CD4-positive, alpha-beta T cell treated with Interleukin-17A for 4 hours (primary cell): ENCODE measurements at regions not wholly inside any gene's neighbourhood (a gene's known extent, or its start where the extent isn't known, plus 50 kb on each side); places are given as distances from the start of the nearest gene placed in this dataset.

Experiments
- DNase-seq: peaks from one replicate; pipeline ENCODE4 v3.0.0-alpha.2; 2020; ENCODE audit warnings: mixed read lengths

DNA sequence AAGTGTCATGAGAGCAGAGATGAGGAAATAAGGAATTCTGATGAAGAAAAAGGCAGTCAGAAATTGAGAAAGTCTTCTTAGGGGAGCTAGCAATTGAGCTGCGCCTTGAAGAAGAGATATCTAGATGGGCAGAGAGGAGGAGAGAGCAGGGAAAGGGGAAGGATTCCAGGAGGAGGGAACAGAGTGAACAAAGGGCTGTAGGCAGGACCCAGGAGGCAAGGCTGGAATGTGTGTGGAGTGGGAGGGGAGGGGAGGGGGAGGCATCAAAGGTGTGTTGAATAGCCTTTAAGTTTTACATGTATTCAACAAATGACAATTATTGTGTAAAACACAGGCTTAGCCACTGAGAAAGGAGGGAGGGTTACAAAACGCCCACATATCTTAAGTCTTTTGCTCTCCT is 164.5 kb downstream of the TDRD15 start:
- DNase-seq: no peak

DNA sequence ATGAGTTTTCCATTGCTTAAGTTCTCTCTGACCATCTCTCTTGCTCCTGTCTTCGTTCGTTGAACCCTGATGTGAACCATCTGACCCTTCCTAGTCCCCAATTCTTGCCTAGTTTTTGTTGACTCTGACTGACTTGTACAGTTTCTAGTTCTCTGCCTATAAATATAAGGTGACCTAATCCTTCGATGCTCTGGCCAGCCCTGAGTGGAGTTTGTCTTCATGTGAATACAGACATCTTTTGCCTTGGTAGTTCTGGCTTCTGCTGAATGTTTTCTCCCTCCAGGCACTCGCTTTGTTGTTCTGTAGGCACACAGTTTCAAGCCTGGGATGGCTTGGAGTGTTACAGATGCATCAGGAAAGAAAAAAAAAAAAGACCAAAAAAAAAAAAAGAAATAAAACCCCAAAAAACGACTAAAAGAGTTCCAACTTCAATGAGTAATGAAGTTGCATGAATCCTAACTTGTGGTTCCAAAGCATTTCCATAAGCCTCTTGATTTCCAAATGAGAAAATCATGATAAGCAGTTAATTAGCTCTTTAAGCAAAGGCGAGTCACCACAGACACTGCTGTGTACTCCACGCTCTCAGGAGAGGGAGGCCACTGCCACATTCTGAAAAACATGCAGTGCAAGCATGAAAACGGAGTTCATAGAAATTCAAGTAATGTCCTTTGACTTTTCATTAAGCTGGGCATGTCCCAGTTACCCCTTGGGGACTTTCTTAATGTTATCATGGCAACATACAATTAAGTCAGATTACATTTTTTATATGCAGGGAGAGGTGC is 165.2 kb downstream of the TDRD15 start:
- DNase-seq: no peak

DNA sequence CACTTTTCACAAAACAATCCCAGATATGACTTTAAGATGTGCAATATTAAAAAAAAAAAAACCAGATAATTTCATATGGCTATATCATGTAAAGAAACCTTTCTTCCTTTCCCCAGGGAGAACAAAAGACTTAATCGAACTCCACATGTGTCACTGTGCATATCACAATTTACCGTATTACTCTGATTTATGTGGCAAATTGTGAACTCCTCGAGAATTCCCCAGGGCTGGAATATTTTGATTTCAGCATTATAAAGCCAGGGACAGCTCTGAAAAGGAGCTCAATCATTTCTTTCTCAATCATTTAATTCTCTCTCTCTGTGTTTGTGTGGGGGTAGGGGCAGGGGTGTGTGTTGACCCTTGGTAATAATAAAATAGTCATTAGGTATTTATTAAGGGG is 165.8 kb downstream of the TDRD15 start:
- no peak for DNase-seq

DNA sequence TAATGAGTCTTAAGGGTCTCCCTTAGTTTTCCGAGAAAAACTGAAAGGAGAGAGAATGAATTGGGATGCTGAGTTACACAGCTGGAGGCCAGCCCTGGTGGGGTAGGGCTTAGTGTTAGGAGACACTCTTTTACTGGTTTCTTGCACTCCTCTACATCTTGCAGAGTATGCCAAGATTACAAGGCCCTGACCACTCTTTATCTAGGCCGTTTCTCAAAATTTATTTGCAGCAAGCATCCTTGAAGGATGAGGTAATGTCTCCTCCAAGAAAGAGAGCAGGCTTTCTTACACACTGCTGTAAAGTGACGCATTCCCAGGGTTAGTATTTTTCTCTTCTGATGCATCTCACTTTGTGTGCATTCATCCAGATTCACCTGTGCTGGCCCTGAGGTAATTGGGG is 166.2 kb downstream of the TDRD15 start:
- DNase-seq: no peak

DNA sequence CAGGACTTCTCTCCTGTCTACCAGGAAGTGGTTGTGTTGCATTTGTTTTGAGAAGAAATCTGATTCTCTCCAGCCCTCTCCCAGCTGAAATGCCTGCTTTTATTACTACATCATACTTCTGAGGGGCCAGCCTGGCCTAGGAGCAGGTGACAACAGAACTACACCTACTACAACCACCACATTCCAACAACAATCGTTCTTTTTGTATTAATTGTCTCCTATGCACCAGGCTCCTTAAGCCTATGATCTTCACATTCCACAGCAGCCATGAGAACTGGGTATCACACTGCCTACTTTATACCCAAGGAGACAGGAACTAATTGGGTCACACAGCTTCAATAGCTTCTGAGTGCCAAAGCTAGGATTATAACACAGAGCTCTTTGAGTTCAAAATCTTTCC is 167.7 kb downstream of the TDRD15 start:
- no peak for DNase-seq

DNA sequence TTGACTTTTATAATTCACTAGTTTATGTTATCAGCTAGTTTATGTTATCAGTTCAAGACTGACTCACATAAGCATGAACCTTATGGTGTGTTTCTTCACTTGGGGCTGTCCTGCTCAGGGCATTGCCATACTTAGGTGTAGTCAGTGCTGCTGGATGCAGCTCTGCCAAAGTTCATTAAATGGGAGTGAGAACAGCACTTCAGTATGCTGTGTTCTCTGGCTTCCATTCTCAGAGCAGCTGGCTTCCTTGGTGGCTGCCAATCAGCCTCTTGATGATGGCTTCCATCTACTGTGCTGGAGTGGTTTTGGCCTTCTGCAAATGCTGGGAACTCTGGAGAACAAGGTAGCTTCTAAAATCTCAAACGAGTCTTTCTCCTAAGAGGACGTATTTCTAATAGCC is 170.7 kb downstream of the TDRD15 start:
- DNase-seq: no peak

DNA sequence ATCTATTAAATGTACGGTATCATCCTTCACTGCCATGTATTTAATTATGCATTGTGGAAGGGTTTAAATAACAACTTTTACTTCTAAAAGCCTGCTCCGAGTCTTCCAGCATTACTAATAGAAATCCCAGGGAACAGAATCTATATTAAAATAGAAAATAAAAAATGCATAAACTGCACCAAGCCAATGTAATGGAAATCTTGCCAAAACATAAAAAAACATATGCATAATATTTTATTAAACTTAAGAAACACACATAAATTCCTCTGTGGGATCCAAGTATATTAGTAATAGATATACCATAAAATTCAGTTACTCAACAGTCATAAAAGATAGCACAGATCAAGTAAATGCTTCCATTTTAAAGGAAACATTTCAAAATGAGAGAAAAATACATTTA is 175.6 kb downstream of the TDRD15 start:
- no peak for DNase-seq

DNA sequence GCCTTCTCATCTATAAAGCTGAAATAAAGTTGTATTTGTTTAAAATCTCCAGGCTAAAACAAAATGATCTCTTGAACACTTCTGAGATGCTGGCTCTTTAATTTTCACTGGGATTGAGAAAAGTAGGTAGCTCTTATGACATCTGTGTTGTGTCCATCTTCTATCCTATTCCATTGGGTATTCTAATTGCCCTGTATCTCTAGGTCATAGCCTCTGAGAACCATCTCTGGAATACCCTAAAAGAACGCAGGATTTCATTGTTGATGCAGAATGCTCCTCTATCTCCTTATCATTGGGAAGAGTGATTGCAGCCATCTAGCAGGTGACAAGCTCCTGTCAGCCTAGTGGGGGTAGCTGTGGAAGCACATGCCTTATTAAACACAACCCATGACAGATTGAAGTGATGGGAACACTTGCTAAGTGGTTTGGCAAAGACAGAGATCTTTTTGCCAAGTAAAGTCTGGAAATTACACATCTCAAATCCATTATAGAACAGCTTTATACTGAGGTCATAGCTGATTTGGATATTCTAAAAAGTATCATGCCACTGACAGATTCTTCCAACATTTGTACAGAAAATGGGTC is 178.2 kb downstream of the TDRD15 start:
- DNase-seq: no peak

DNA sequence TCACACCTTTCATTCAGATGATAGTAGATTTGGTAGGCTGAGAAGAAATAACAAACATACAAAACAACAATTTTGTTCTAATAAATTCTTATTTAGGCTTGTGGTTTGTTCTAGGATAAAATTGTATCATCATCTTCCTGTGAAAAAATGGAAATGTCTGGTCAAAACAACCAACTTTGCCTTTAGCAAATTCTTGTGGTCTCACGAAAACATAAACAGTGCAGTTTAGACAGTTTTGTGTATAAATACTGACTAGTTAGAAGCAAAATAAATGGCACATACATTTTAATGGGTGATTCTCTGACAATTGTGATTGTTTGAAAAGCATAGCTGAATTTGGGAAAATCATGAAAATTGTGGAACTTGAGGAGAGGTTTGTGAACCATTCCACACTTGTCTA is 180.1 kb downstream of the TDRD15 start:
- no peak for DNase-seq

DNA sequence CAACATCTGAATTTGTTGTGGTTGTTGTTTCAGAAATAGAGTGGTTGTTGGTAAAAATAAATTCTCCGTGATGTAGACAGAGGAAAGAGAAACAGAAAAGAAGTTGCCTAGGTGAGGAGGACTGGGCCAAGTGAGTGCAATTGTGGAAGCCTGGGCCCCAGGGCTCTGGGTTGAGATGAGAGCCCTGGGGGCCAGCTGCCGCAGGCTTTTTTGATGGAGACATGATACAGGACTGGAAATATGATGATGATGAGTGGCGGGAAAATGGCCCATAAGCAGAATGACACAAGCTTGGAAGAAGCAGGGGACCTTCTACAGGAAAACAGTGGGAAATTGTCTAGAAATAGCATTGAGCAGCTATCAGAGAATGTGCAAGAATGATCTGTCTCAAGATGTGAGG is 181.8 kb downstream of the TDRD15 start:
- DNase-seq: no peak

DNA sequence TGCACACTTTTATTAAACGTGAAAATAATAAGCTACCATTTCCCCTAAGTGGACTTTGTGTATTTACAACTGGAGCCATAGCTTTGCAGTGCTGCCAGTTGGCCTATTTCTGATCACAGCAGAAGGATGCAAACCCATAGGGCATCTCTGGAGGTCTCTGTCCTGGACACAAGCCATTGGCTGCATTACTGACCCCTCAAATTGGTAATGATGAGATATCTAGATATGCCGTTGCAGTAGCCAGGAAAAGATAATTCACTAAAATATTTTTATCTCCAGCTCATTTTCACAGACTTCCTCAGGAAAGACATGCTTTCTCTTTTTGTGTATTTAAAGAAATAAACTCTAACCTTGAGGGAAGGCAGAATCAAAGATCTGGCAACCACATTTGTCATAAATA is 182.5 kb downstream of the TDRD15 start:
- DNase-seq: no peak

DNA sequence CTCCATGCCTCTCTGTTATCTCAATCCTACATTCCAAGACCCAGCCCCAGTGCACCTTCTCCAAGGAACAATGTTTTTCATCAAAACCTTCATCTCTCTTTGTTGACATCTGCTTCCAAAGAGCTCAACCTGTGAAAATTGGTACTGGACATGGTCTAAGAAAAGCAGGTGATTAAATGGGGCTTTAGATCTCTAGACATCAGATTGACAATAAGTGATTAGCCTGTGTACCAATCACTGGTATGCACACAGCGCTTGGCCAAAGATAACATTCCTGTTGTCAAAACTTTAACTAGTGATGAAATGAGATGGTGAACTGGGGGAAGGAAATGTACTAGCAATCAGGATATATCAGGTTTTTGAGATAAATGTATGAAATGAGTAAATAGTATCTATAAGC is 183.3 kb downstream of the TDRD15 start:
- no peak for DNase-seq

DNA sequence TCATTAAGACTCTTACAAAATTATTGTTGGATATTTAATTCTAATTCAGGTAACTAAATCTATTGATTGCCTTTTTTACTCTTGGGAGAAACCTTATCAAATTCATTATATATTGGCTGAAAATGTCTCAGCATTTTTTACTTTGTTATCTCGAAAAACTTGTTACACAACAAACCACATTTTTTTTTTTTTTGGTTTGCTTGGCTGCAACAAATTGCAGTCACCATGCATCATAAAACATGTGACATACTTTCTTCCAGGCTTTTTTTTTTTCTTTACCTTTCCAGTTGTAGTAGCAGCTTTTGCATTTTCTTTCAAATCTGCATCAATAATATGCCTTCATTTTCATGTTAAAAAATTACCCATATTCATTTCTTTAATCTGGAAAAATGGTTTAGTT is 186.7 kb downstream of the TDRD15 start:
- DNase-seq: no peak

DNA sequence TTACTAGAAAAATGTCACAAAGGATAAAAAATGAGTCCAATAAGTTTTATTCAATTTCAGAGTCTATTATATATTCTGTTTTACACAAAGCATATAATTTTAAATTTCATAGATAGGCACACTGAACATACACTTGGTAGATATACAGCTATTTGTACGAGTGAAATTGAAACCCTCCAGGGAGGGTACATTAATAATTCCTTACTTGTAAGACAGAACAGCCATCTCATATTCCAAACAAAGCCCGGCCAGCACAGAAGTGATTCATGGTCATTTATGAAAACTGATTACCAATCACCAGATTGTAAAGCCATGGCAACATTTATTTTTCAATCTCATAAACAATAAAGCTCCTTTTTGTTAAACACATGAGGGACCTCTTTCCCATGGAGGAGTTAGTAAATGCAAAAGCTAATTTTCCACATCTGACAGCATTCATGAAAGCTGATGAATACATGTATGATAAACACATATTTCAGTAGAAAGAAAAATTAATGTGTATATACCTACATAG is 190.6 kb downstream of the TDRD15 start:
- DNase-seq: no peak

DNA sequence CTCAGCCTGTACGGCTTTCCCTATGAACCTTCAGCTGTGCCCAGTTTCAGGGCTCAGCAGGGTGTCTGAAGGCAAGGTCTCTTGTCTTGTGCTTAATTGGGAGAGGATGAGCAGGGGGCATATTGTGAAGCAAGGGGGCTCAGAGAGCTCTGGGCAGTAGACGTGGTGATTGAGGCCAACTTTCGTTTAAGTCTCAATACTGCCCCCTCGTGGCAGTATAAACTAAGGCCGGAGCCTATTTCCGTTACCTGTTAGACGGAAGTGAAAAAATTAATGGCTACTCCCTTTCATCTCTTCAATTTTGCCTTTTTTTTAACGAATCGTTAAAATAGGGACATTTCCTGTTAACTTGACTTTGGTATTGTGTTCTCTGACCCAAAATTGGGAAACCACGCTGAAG is 193.4 kb downstream of the TDRD15 start:
- peak; percentile 4 for DNase-seq

DNA sequence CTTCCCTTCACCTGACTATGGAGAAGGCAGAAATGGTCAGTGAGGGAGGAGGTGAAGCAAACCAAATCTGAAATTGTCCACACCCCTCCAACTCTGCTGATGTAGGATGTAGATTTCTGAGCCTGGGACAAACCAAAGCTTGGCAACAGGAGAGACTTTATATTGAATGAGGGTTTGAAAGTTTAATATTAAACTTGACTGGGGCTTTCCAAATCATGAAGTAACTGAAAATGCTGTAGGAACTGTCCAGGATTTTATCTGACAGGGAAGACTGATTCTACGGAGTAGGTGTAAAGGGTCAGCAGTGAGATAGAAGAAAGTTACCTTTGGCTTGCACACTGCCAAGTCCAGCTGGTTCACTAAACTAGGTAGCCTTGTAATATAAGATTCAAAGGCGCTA is 194.5 kb downstream of the TDRD15 start:
- no peak for DNase-seq

DNA sequence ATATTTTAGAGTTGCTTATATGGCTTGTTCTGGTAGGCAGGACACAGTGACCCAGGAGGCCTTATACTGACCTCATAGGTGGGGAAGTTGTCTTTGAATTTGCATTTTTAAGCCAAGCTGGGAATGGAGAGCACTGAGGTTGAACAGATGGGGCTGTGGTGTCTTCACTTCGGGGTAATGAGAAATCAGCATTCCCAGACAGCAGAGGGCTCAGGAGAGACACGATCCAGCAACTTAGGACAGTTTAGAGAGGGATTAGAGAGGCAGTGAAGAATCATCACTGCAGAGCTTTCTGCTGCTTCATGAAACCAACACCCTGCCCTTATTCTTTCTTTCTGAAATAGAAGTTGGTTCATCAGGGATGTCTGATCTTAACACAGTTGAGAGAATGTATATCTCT is 202.4 kb downstream of the TDRD15 start:
- DNase-seq: no peak

DNA sequence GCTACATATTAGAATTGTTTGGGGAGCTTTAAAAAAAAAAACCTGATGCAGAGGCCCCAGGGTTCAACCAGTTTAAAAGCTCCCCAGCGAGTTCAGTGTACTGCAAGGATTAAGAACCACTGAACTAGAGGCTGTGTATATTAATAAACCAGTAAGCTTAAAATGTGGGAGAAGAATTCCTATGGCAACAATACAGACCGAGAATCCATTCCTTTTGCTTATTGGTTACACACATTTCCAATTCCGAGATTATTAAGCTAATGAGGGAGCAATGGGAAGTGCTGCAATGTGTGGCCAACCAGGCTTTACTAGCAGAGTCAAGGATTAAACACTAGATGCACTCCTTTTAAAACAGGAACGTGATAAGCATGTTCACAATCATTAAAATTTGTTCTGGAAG is 204.4 kb downstream of the TDRD15 start:
- no peak for DNase-seq

DNA sequence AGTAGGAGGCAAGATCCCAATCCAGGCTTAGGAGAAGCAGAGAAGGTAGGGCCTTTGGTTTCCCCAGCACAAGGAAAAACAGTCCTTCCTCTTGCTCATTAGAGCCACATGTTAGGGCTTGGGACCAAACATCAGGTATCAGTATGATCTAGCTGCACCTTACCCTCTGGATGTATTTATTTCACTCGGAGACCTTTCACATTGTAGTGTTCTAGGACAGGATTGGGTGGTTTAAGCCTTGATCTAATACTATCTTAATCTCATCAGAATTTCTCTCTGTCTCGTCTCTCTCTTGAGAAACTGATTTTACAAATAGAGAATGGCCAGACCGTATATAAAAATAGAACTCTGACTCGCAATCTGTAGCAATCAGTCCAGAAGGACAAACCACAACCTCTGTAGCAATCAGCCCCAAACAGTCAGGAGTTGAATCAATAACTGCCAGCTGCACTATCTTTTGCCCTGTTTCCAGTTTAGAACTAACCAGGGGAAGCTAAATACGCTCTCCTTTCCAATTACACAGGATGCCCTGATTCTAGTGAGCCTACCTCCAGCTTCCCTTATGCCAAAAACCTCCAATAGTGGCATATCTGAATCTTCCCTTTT is 207.1 kb downstream of the TDRD15 start:
- DNase-seq: no peak

DNA sequence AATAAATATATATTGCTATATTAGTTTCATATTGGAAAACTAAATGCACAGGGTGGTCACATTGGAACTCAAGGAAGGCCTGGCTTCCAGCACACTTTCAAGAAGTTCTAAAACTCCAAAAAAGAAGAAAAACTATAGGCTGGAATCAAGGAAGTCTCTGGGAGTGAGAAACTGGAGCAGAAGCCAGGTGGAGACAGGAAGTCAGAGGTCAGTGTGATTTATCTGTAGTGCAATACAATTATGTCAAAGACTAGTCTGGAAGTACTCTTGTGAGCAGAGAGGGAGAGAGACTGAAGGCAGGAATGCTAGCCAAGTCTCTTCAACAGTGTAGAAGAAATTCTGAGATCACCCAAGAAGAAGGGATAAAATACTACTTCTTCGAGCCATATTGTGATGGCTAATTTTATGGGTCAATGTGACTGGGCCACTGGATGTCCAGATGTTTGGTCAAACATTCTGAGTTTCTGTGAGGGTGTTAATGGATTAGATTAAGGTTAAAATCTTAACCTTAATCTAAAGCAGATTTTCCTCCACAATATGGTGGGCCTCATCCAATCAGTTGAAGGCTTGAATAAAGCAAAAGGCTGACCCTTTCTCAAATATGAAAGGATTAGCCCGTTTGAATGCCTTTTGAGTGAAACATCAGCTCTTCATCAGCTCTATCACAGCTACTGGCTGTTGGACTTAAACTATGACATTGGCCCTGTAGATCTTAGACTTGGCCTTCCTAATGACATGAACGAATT is 208.0 kb downstream of the TDRD15 start:
- no peak for DNase-seq

DNA sequence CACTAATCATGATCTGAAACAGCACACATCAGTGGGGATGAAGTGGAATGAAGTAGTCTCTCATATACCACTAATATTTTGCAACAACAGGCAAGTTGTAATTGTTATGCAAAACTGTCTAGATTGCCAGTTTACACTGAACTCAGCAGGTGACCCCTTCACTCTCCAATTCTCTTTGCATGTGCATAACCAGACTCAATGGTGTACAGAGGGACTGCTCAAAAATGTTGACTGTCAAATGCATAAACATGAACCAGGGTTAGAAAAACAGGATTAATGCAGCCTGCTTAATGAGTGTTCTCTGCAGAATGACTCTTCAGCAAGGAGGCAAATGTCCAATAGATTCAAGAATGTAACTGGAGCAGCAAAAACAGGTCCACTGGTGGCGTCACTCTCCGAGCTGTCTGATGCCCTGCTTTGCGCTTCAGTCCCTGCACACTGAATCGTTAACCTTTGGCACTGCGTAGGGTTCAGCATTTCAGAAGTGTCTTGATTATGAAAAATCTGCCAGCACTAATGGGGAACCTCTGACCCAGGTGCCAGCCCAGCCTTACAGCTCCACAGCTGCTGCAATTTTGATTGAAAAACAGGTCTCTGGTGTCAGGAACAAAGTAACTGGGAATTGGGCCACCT is 209.3 kb downstream of the TDRD15 start:
- no peak for DNase-seq

DNA sequence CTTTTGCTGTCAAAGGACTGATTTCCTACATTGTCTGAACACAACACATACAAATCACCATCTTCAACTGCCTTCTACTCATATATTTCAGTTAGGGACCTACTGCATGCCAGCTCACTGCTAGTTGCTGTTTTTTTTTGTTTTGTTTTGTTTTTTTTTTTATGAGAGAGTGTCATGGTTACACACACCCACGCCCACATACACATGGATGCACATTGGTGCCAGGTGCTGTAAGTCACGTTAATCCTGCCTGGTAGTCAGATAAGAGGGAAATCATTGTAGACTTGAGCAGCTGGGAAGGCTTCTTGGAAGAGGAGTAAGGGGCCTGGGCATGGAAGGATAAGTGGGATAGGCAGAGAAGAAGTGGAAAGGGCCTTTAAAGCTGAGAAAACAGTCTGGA is 209.9 kb downstream of the TDRD15 start:
- no peak for DNase-seq

DNA sequence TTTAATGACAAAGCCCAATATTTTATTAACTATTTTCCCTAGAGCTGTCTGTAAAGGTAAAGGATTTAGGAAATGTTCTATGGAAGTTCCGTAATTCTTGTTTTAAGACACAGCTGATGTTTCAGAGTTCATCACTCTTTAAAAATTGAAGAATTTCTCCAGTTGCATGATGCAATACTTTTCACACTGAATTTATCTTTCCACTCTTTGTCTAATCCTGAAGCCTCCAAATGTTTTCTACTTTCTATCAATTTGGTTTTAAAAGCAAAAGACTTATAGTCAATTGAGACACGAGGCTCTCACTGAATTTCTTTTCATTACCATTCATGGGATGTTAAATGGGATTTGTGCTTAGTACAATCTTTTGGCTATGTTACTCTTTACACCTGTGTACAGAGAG is 223.2 kb downstream of the TDRD15 start:
- no peak for DNase-seq
